GM23338 (cell line): ENCODE measurements at regions not wholly inside any gene's neighbourhood (a gene's known extent, or its start where the extent isn't known, plus 50 kb on each side); places are given as distances from the start of the nearest gene placed in this dataset.

Experiments
- CREB1 ChIP-seq: fragments of 250-450 bp; sonication (Bioruptor Pico); IDR thresholded peaks from 2 replicates; pipeline ENCODE4 v1.5.0; 2020; ENCODE audit warnings: low read depth, mild to moderate bottlenecking, moderate library complexity
- EZH2 ChIP-seq: fragments of 200-600 bp; sonication (generic); IDR thresholded peaks from one replicate; pipeline ENCODE4 v1.8.0; 2017; ENCODE audit warnings: antibody characterized with exemption, mild to moderate bottlenecking, low read depth; ENCODE audit not compliant: unreplicated experiment
- EZH2phosphoT487 ChIP-seq: fragments of 200-600 bp; sonication (generic); IDR thresholded peaks from one replicate; pipeline ENCODE4 v1.8.1; 2018; ENCODE audit warnings: antibody characterized with exemption; ENCODE audit not compliant: unreplicated experiment
- JUNB ChIP-seq: IDR thresholded peaks from one replicate; pipeline ENCODE4 v1.6.1; 2016; ENCODE audit warnings: antibody characterized with exemption; ENCODE audit not compliant: unreplicated experiment
- POLR2AphosphoS5 ChIP-seq: IDR thresholded peaks from 2 replicates; pipeline ENCODE4 v1.6.1; 2016; ENCODE audit warnings: antibody characterized with exemption, low read depth
- REST ChIP-seq: IDR thresholded peaks from one replicate; pipeline ENCODE4 v1.6.1; 2018; ENCODE audit warnings: antibody characterized with exemption; ENCODE audit not compliant: unreplicated experiment
- TF ChIP-seq, protein P1 (sequence below), 2 experiments: fragments of 200-600 bp in 1 of 2; sonication (generic) in 1 of 2; conservative IDR thresholded peaks; 2 replicates each; pipeline versions ENCODE4 v1.5.1 to v1.6.1; 2016 to 2017; ENCODE audit warnings: antibody characterized with exemption in 2 of 2, low read depth in 2 of 2, mild to moderate bottlenecking in 2 of 2, moderate library complexity in 1 of 2
- TF ChIP-seq, protein P2 (sequence below): fragments of 250-450 bp; sonication (Bioruptor Pico); IDR thresholded peaks from 2 replicates; pipeline ENCODE4 v1.5.0; 2020; ENCODE audit warnings: mild to moderate bottlenecking, moderate library complexity

DNA sequence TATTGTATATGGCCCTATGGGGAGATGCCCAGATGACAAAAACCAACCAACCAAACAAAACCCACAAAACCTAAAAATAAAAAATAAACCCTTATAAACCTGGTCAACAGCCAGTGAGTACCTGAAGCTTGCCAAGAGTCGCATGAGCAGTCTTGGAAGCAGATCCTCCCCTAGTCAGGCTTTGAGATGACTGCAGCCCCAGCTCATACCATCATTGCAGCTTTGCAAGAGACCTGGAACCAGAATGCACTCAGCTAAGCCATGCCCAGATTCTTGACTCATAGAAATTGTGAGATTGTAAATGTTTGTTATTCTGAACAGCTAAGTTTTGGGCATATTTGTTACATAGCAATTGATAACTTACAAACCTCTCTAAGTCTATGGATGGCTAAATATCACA lies 326.8 kb downstream of the HLX start:
- no peak for TF ChIP-seq POLR2AphosphoS5
- TF ChIP-seq, protein P1, sequence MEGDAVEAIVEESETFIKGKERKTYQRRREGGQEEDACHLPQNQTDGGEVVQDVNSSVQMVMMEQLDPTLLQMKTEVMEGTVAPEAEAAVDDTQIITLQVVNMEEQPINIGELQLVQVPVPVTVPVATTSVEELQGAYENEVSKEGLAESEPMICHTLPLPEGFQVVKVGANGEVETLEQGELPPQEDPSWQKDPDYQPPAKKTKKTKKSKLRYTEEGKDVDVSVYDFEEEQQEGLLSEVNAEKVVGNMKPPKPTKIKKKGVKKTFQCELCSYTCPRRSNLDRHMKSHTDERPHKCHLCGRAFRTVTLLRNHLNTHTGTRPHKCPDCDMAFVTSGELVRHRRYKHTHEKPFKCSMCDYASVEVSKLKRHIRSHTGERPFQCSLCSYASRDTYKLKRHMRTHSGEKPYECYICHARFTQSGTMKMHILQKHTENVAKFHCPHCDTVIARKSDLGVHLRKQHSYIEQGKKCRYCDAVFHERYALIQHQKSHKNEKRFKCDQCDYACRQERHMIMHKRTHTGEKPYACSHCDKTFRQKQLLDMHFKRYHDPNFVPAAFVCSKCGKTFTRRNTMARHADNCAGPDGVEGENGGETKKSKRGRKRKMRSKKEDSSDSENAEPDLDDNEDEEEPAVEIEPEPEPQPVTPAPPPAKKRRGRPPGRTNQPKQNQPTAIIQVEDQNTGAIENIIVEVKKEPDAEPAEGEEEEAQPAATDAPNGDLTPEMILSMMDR (conservative IDR thresholded peaks at IDR 0.05; ENCODE audit: low read depth in 2 of 2) = no peak
- no peak for TF ChIP-seq EZH2
- no peak for TF ChIP-seq EZH2phosphoT487
- TF ChIP-seq, protein P2, sequence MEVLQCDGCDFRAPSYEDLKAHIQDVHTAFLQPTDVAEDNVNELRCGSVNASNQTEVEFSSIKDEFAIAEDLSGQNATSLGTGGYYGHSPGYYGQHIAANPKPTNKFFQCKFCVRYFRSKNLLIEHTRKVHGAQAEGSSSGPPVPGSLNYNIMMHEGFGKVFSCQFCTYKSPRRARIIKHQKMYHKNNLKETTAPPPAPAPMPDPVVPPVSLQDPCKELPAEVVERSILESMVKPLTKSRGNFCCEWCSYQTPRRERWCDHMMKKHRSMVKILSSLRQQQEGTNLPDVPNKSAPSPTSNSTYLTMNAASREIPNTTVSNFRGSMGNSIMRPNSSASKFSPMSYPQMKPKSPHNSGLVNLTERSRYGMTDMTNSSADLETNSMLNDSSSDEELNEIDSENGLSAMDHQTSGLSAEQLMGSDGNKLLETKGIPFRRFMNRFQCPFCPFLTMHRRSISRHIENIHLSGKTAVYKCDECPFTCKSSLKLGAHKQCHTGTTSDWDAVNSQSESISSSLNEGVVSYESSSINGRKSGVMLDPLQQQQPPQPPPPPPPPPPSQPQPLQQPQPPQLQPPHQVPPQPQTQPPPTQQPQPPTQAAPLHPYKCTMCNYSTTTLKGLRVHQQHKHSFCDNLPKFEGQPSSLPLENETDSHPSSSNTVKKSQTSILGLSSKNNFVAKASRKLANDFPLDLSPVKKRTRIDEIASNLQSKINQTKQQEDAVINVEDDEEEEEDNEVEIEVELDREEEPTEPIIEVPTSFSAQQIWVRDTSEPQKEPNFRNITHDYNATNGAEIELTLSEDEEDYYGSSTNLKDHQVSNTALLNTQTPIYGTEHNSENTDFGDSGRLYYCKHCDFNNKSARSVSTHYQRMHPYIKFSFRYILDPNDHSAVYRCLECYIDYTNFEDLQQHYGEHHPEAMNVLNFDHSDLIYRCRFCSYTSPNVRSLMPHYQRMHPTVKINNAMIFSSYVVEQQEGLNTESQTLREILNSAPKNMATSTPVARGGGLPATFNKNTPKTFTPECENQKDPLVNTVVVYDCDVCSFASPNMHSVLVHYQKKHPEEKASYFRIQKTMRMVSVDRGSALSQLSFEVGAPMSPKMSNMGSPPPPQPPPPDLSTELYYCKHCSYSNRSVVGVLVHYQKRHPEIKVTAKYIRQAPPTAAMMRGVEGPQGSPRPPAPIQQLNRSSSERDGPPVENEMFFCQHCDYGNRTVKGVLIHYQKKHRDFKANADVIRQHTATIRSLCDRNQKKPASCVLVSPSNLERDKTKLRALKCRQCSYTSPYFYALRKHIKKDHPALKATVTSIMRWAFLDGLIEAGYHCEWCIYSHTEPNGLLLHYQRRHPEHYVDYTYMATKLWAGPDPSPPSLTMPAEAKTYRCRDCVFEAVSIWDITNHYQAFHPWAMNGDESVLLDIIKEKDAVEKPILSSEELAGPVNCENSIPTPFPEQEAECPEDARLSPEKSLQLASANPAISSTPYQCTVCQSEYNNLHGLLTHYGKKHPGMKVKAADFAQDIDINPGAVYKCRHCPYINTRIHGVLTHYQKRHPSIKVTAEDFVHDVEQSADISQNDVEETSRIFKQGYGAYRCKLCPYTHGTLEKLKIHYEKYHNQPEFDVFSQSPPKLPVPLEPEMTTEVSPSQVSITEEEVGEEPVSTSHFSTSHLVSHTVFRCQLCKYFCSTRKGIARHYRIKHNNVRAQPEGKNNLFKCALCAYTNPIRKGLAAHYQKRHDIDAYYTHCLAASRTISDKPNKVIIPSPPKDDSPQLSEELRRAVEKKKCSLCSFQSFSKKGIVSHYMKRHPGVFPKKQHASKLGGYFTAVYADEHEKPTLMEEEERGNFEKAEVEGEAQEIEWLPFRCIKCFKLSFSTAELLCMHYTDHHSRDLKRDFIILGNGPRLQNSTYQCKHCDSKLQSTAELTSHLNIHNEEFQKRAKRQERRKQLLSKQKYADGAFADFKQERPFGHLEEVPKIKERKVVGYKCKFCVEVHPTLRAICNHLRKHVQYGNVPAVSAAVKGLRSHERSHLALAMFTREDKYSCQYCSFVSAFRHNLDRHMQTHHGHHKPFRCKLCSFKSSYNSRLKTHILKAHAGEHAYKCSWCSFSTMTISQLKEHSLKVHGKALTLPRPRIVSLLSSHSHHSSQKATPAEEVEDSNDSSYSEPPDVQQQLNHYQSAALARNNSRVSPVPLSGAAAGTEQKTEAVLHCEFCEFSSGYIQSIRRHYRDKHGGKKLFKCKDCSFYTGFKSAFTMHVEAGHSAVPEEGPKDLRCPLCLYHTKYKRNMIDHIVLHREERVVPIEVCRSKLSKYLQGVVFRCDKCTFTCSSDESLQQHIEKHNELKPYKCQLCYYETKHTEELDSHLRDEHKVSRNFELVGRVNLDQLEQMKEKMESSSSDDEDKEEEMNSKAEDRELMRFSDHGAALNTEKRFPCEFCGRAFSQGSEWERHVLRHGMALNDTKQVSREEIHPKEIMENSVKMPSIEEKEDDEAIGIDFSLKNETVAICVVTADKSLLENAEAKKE (CRISPR knock-in tag) = no peak
- no peak for TF ChIP-seq CREB1 (CRISPR knock-in tag)
- TF ChIP-seq REST = no peak
- no peak for TF ChIP-seq JUNB
